ENCODE measurements at regions not wholly inside any gene's neighbourhood (a gene's known extent, or its start where the extent isn't known, plus 50 kb on each side); places are given as distances from the start of the nearest gene placed in this dataset.
A peak's percentile ranks its signal among the peaks of the same experiment; 100 is the strongest.
"Not testable (repeated sequence)": the region's sequence is repeated elsewhere in the genome, so short reads cannot be mapped to it uniquely, and the experiment has no call there.

DNA sequence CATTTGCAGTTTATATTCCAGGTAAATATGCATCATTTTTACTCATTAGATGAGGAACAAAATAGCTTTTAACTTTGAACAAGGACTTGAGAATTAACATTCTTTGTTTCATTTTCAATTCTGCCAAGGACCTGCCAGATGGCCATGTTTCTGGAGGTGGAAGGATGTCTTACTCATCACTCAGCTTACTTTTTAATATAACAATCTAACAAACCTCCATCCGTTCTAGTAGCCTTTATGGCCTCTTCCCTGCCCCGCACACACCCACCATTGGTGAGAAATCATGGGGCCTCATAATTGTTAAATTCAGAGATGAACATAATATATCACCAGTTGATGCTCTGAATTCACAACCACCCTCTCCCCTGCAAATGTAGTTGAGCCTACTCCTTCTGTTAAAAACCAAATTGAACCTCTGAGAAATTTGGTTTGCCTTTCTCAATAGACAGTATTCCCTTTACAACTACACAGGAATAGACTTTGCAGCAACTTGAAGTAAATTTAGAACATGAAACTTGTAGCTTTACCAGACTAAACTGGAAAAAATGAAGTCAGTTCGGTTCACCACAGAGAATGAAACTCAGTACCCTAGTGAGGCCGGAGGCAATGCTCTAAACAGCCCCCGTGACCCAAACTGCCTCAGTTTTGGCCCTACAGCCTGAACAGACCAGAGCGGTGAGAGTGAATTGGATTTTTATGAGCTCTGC lies 50.1 kb upstream of the ACSL4 start:
- H3K27me3 ChIP-seq: no peaks in the 10 kb centered on the region
- intact Hi-C loops (cut with DNase I): no loop called here
- H3K27ac ChIP-seq: peak overlapping the region in 1 of 4 donors; percentile 44
- H3K4me1 ChIP-seq: peaks cover 13% of the 10 kb centered on the region
- 67 to 76% methylated on average over 6 of the region's 6 CpGs for WGBS, 2 donors
- TF ChIP-seq, protein P1, sequence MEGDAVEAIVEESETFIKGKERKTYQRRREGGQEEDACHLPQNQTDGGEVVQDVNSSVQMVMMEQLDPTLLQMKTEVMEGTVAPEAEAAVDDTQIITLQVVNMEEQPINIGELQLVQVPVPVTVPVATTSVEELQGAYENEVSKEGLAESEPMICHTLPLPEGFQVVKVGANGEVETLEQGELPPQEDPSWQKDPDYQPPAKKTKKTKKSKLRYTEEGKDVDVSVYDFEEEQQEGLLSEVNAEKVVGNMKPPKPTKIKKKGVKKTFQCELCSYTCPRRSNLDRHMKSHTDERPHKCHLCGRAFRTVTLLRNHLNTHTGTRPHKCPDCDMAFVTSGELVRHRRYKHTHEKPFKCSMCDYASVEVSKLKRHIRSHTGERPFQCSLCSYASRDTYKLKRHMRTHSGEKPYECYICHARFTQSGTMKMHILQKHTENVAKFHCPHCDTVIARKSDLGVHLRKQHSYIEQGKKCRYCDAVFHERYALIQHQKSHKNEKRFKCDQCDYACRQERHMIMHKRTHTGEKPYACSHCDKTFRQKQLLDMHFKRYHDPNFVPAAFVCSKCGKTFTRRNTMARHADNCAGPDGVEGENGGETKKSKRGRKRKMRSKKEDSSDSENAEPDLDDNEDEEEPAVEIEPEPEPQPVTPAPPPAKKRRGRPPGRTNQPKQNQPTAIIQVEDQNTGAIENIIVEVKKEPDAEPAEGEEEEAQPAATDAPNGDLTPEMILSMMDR (IDR thresholded peaks at IDR 0.05): no peak
- TF ChIP-seq POLR2A (IDR thresholded peaks at IDR 0.05): no peak
- ATAC-seq: no peak
- DNase-seq: no peak
- H3K36me3 ChIP-seq (replicated peaks in 1 of 2; ENCODE audit: insufficient read depth in 1 of 2, low read depth in 2 of 2): no peaks in the 10 kb centered on the region
- no peaks in the 10 kb centered on the region for H3K9me3 ChIP-seq
- no peak overlapping the region for H3K4me3 ChIP-seq

DNA sequence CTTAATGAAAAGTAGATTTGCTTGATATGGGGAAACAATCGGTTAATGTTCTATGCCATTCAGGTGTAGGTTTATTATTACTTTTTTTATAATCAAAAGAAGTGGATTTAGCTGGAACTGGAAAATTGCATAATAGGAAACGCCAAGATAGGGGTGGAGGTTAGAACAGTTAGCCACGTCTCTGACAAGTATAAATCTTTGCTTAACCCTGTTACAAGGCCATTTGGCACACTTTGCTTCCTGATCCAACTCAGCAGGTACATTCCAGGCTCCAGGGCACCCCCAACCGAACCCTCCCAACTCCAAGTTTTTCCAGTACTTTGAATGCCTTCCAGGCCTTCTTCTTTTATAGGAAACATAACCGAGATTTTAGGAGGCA lies 50.6 kb upstream of the ACSL4 start:
- peak; percentile 89 for ATAC-seq
- intact Hi-C loops (cut with DNase I): no loop called here
- peak; percentile 17 to 61 (median 35) for DNase-seq
- TF ChIP-seq, protein P1 (IDR thresholded peaks at IDR 0.05): no peak
- no peak for TF ChIP-seq POLR2A (IDR thresholded peaks at IDR 0.05)
- Histone ChIP-seq H3K36me3 (replicated peaks in 1 of 2; ENCODE audit: insufficient read depth in 1 of 2, low read depth in 2 of 2) (no peaks in the 10 kb centered on the region), H3K4me1 (peaks cover 13% of the 10 kb centered on the region), H3K27ac (peak overlapping the region in 2 of 4 donors; percentile 30 to 44), H3K27me3 (no peaks in the 10 kb centered on the region), H3K9me3 (no peaks in the 10 kb centered on the region), H3K4me3 (no peak overlapping the region)
- 7 to 8% methylated on average over 3 to 5 of the region's 5 CpGs for WGBS, 2 donors

DNA sequence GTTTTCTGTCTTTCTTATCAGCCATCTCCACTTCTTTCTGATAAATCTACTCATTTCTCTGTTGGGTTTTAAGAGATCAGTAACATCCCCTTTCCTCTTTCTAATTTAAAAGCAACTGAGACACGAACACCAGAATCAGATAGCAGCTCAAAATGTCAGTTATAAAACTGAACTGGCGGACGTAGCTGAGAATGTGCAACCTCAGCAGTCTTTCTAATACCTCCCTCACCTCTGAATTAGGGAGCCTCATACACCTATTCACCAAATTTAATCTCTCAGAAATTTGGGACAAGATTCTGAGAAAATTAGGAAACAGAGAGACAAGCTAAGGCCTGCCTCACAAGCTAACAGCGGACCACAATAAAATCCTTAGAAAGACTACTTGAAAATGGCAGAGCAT lies 52.0 kb upstream of the ACSL4 start:
- WGBS, 2 donors: 89 to 92% methylated on average over 4 of the region's 4 CpGs
- TF ChIP-seq, protein P1 (IDR thresholded peaks at IDR 0.05): no peak
- TF ChIP-seq POLR2A (IDR thresholded peaks at IDR 0.05): no peak
- no peaks in the 10 kb centered on the region for H3K36me3 ChIP-seq (replicated peaks in 1 of 2; ENCODE audit: insufficient read depth in 1 of 2, low read depth in 2 of 2)
- no peak overlapping the region for H3K4me3 ChIP-seq
- no peaks in the 10 kb centered on the region for H3K9me3 ChIP-seq
- ATAC-seq (no peak), DNase-seq (no peak)
- no peak overlapping the region for H3K27ac ChIP-seq
- intact Hi-C loops (cut with DNase I): no loop called here
- no peaks in the 10 kb centered on the region for H3K27me3 ChIP-seq
- peaks cover 13% of the 10 kb centered on the region for H3K4me1 ChIP-seq

DNA sequence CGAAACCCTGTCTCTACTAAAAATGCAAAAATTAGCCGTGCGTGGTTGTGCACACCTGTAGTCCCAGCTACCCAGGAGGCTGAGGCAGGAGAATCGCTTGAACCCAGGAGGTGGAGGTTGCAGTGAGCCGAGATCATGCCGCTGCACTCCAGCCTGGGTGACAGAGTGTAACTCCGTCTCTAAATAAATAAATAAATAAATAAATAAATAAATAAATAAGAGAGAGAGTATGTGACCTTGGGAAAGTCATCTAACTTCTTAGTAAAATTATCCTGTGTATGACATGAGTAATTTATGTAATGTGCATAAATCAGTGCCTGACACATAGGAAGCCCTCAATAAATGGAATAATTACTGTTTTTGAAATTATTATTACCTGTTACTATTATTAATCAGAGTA lies 57.5 kb upstream of the ACSL4 start:
- H3K4me1 ChIP-seq; DNase-seq; intact Hi-C loops (cut with DNase I); H3K4me3 ChIP-seq; H3K9me3 ChIP-seq; H3K36me3 ChIP-seq (replicated peaks in 1 of 2; ENCODE audit: insufficient read depth in 1 of 2, low read depth in 2 of 2); H3K27me3 ChIP-seq; ATAC-seq; H3K27ac ChIP-seq: not testable (repeated sequence)
- WGBS, 2 donors: 89 to 90% methylated on average over 7 of the region's 7 CpGs

DNA sequence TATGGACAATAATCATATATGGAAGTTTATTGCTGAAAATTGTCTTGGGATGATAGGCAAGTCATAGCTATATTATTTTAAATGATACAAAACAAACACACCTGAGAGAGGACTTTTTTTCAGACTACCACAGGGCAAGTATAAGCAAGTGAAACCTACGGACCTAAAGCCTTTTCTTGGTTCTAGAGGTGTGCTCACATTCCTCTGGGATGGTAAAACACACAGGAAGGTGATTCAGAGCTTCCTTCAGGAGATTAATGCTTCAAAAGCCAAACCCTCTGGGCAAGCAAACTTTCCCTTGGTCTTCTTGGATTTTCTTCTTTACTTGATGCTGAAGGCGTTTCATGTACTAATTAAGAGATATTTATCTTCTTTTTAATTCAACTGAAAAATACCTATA lies 60.1 kb upstream of the ACSL4 start:
- H3K27ac ChIP-seq: no peak overlapping the region
- intact Hi-C loops (cut with DNase I): no loop called here
- DNase-seq (no peak), ATAC-seq (no peak)
- no peaks in the 10 kb centered on the region for H3K4me1 ChIP-seq
- H3K27me3 ChIP-seq: no peaks in the 10 kb centered on the region
- TF ChIP-seq, protein P1 (IDR thresholded peaks at IDR 0.05): no peak
- TF ChIP-seq POLR2A (IDR thresholded peaks at IDR 0.05): no peak
- no peaks in the 10 kb centered on the region for H3K9me3 ChIP-seq
- no peak overlapping the region for H3K4me3 ChIP-seq
- WGBS, 2 donors: 74 to 77% methylated on average over 2 of the region's 2 CpGs
- no peaks in the 10 kb centered on the region for H3K36me3 ChIP-seq (replicated peaks in 1 of 2; ENCODE audit: insufficient read depth in 1 of 2, low read depth in 2 of 2)
